Kidney (tissue), 13 donors: ENCODE measurements at regions not wholly inside any gene's neighbourhood (a gene's known extent, or its start where the extent isn't known, plus 50 kb on each side); places are given as distances from the start of the nearest gene placed in this dataset.

Experiments used
- DNase-seq, 5 donors: peaks; one replicate each; pipeline ENCODE4 v3.0.0-alpha.2; 2013 to 2020
- FAIRE-seq: peaks from 2 replicates; lab custom pipeline; 2012; peaks lifted over from hg19 to GRCh38; lab: Jason Lieb, UNC
- H3K27ac ChIP-seq, 2 donors: one replicate each; pipeline ENCODE4 v1.7.0; 2013; ENCODE audit warnings: low read depth in 2 of 2, low read length in 2 of 2, inconsistent platforms in 1 of 2
- H3K27me3 ChIP-seq: one replicate; pipeline ENCODE4 v1.7.1; 2013; ENCODE audit warnings: low read length, inconsistent platforms; ENCODE audit not compliant: control insufficient read depth, insufficient read depth
- H3K36me3 ChIP-seq, 3 donors: one replicate each; pipeline versions ENCODE4 v1.7.0 to v1.7.1; 2013; ENCODE audit warnings: low read length in 3 of 3, control low read depth in 1 of 3, inconsistent platforms in 1 of 3; ENCODE audit not compliant: insufficient read depth in 3 of 3, control insufficient read depth in 2 of 3
- H3K4me1 ChIP-seq, 3 donors: one replicate each; pipeline versions ENCODE4 v1.7.0 to v1.7.1; 2013; ENCODE audit warnings: low read length in 3 of 3, inconsistent platforms in 1 of 3, low read depth in 1 of 3; ENCODE audit not compliant: control insufficient read depth in 2 of 3, insufficient read depth in 2 of 3
- H3K4me3 ChIP-seq, 3 donors: one replicate each; pipeline versions ENCODE4 v1.7.0 to v1.8.1; 2013; ENCODE audit warnings: low read length in 3 of 3, control low read depth in 1 of 3, inconsistent platforms in 1 of 3
- H3K9ac ChIP-seq, 3 donors: one replicate each; pipeline versions ENCODE4 v1.7.0 to v1.7.1; 2013; ENCODE audit warnings: low read length in 3 of 3, control low read depth in 1 of 3, inconsistent platforms in 1 of 3
- H3K9me3 ChIP-seq, 3 donors: one replicate each; pipeline versions ENCODE4 v1.7.0 to v1.7.1; 2013; ENCODE audit warnings: low read length in 3 of 3, control low read depth in 1 of 3, inconsistent platforms in 1 of 3; ENCODE audit not compliant: control insufficient read depth in 2 of 3, insufficient read depth in 1 of 3
- intact Hi-C: fragments of 100-400 bp; cut with DNase I; formaldehyde crosslinking; loops from one replicate; pipeline ENCODE4 v1.11.1; 2022
- TF ChIP-seq, protein P1 (sequence below): IDR thresholded peaks from 3 replicates; pipeline ENCODE4 v1.5.1; 2012; ENCODE audit warnings: mild to moderate bottlenecking, moderate library complexity, borderline replicate concordance; ENCODE audit not compliant: insufficient read depth; ENCODE audit errors: extremely low read depth
- donor health status: control.
- donor health status: control.
- donor health status: control.
- donor health status: control.
- donor health status: control.
- donor health status: DM: yes; HTN: yes; CAD: no.
- donor health status: Normal renal cell carcinoma (clear cell type).

DNA sequence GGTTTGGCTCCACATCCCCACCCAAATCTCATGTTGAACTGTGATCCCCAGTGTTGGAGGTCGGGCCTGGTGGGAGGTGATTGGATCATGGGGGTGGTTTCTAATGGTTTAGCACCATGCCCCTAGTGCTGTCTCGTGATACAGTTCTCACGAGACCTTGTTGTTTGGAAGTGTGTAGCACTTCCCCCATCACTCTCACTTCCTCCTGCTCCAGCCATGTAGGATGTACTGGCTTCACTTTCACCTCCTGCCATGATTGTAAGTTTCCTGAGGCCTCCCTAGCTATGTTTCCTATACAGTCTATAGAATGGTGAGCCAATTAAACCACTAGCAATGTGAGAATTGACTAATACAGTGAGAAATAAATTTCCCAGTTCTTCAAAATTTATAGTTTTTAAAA is 325.9 kb downstream of the FSIP2 start:
- Histone ChIP-seq H3K4me1 (no peaks in the 10 kb centered on the region), H3K36me3 (no peaks in the 10 kb centered on the region), H3K27me3 (no peaks in the 10 kb centered on the region), H3K27ac (no peak overlapping the region), H3K9ac (no peak overlapping the region), H3K4me3 (no peak overlapping the region), H3K9me3 (no peaks in the 10 kb centered on the region)
- FAIRE-seq (no peak), DNase-seq (no peak)
- intact Hi-C loops = no loop called here
- TF ChIP-seq, protein P1, sequence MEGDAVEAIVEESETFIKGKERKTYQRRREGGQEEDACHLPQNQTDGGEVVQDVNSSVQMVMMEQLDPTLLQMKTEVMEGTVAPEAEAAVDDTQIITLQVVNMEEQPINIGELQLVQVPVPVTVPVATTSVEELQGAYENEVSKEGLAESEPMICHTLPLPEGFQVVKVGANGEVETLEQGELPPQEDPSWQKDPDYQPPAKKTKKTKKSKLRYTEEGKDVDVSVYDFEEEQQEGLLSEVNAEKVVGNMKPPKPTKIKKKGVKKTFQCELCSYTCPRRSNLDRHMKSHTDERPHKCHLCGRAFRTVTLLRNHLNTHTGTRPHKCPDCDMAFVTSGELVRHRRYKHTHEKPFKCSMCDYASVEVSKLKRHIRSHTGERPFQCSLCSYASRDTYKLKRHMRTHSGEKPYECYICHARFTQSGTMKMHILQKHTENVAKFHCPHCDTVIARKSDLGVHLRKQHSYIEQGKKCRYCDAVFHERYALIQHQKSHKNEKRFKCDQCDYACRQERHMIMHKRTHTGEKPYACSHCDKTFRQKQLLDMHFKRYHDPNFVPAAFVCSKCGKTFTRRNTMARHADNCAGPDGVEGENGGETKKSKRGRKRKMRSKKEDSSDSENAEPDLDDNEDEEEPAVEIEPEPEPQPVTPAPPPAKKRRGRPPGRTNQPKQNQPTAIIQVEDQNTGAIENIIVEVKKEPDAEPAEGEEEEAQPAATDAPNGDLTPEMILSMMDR = no peak

DNA sequence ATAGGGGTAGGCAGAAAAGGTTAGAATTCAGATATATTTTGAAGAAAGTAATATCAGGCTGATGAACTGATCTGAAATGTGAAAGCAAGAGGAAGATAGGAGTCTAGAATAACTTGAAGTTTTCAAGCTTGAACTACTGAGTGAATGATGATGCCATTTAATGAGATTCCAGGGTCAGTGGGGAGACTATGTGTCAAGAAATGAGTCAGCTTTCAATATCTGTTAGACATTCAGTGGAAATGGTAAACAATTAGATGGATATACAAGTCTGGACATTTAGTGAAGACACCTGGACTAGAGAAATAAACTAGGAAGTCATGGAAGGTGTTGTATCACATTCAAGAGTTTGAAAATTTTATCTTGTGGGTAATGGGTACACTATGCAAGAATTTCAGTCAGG is 326.9 kb downstream of the FSIP2 start:
- Histone ChIP-seq H3K27ac (no peak overlapping the region), H3K27me3 (no peaks in the 10 kb centered on the region), H3K36me3 (no peaks in the 10 kb centered on the region), H3K4me3 (no peak overlapping the region), H3K4me1 (no peaks in the 10 kb centered on the region), H3K9ac (no peak overlapping the region), H3K9me3 (no peaks in the 10 kb centered on the region)
- TF ChIP-seq, protein P1 = no peak
- intact Hi-C loops = no loop called here
- DNase-seq (no peak), FAIRE-seq (no peak)

DNA sequence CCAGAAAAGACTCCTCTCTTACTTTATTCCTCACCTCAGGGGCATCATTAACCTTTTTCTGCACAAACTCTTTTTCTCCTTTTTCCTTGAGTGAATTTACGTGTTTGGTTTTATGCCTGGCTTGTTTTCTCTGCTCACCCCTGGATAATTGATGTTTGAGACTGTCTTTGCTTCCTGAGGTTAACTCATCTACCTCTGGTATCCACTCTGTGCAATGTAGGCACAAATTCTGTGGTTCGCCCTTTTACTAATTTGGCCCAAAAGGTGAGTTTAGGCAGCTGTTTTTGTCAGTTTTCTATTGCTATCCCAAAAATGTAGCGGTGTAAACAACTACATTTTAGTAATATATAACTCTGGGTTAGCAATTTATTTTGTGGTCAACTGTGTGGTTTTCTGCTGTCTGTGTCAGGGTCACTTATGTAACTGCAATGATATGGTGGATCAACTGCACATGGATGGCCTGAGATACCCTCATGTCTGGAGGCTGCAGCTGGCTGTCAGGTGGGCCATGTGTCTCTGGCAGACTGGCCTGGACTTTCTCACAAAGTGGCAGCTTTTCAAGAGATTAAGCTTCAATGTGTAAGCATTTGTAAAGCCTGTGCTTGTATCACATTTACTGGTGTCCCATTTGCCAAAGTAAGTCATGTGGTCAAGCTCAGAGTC is 329.7 kb downstream of the FSIP2 start:
- Histone ChIP-seq H3K4me3 (no peak overlapping the region), H3K9me3 (no peaks in the 10 kb centered on the region), H3K27ac (no peak overlapping the region), H3K27me3 (no peaks in the 10 kb centered on the region), H3K4me1 (no peaks in the 10 kb centered on the region), H3K9ac (no peak overlapping the region), H3K36me3 (no peaks in the 10 kb centered on the region)
- intact Hi-C loops = no loop called here
- FAIRE-seq (no peak), DNase-seq (peak in 2 of 5 donors; percentile 10 to 41)
- TF ChIP-seq, protein P1 = no peak

DNA sequence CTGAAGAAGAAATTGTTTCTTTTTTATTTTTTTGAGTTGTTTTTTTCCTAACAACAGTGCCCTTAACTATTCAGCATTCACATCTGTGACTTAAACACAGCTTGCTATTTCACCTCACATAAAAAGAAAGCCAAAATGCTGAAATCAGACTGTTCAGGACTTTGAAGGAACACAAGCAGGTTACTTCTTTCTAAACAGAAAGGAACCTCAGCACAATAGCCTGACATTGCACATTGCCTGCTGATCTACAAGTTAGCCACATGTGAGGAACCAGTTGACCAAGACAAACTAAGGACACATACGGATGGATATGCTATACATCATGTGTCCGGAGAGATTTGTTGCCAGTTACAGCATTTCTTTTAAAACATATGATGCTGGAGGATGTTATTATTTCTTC is 331.1 kb downstream of the FSIP2 start:
- no peaks in the 10 kb centered on the region for H3K27me3 ChIP-seq
- no peaks in the 10 kb centered on the region for H3K4me1 ChIP-seq
- no peak for FAIRE-seq
- no peaks in the 10 kb centered on the region for H3K36me3 ChIP-seq
- TF ChIP-seq, protein P1 = no peak
- intact Hi-C loops = no loop called here
- H3K9me3 ChIP-seq = no peaks in the 10 kb centered on the region
- no peak overlapping the region for H3K4me3 ChIP-seq
- no peak for DNase-seq
- no peak overlapping the region for H3K9ac ChIP-seq
- no peak overlapping the region for H3K27ac ChIP-seq
